ENCODE measurements at regions not wholly inside any gene's neighbourhood (a gene's known extent, or its start where the extent isn't known, plus 50 kb on each side); places are given as distances from the start of the nearest gene placed in this dataset.
"Not testable (repeated sequence)": the region's sequence is repeated elsewhere in the genome, so short reads cannot be mapped to it uniquely, and the experiment has no call there.

DNA sequence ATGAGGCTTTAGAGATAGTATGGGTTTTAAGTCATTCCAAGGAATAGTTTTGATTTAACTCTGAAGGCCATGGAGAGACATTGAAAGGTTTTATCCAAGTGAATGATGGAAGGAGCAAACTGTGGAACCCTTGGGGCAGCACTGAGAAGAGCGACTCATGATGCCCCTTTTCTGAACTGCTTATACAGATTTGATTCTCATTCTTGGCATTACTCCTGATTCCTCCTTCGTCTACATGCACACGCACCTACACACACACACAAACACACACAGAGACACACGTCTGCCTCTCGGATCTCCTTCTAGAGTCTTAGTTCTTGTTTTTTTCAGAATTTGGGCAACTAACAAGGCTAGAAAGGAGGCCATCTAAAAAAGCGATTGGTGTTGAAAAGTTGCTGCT, 94.1 kb upstream of the TPTE start:
- H3K56ac ChIP-seq (replicated peaks; ENCODE audit: insufficient read length, low read depth, low read length); H2BK120ac ChIP-seq (replicated peaks; ENCODE audit: low read depth, low read length); H2BK15ac ChIP-seq (ENCODE audit: low read length); H3K4me1 ChIP-seq (replicated peaks in 1 of 4; ENCODE audit: control insufficient read depth in 3 of 4, insufficient read depth in 4 of 4, low read length in 3 of 4); H3K27ac ChIP-seq (ENCODE audit: low read depth, low read length); H2BK12ac ChIP-seq (ENCODE audit: low read depth, low read length); DNase-seq (ENCODE audit: low read depth in 1 of 2, low spot score in 2 of 2); H3K36me3 ChIP-seq (ENCODE audit: control insufficient read depth in 2 of 4, insufficient read depth in 4 of 4, low read length in 3 of 4); H3K23me2 ChIP-seq (ENCODE audit: low read depth, low read length); H3K27me3 ChIP-seq (replicated peaks in 1 of 4; ENCODE audit: control insufficient read depth in 3 of 4, extremely low read depth in 1 of 4, insufficient read depth in 3 of 4, low read length in 3 of 4); H3K4ac ChIP-seq (replicated peaks; ENCODE audit: insufficient read length, low read depth, low read length); H2BK20ac ChIP-seq (ENCODE audit: low read length); H3K79me1 ChIP-seq (ENCODE audit: low read depth, low read length); H4K5ac ChIP-seq (ENCODE audit: insufficient read length, low read depth, low read length); H3K4me3 ChIP-seq (ENCODE audit: extremely low read depth in 1 of 4, insufficient read depth in 2 of 4, low read depth in 3 of 4, low read length in 4 of 4); H3K18ac ChIP-seq (ENCODE audit: extremely low read depth, low read length); H3K23ac ChIP-seq (ENCODE audit: insufficient read length); H2AK5ac ChIP-seq (ENCODE audit: low read depth, low read length); H2AFZ ChIP-seq (ENCODE audit: low read length); H3K79me2 ChIP-seq (ENCODE audit: control insufficient read depth in 1 of 2, insufficient read depth in 2 of 2, low read length in 2 of 2); H3K4me2 ChIP-seq (ENCODE audit: insufficient read depth in 1 of 2, low read depth in 2 of 2, low read length in 2 of 2); H3K9ac ChIP-seq (replicated peaks in 1 of 4; ENCODE audit: extremely low read depth in 1 of 4, low read depth in 3 of 4, low read length in 3 of 4); H4K20me1 ChIP-seq (replicated peaks in 1 of 2; ENCODE audit: control insufficient read depth in 1 of 2, insufficient read depth in 2 of 2, low read length in 2 of 2); FAIRE-seq; H4K8ac ChIP-seq (ENCODE audit: extremely low read depth, insufficient read depth, low read length); H2BK5ac ChIP-seq (ENCODE audit: low read depth, low read length); CTCF ChIA-PET (ENCODE audit: partially characterized antibody); H4K91ac ChIP-seq (replicated peaks; ENCODE audit: insufficient read length, low read length); H3K14ac ChIP-seq (ENCODE audit: insufficient read length); POLR2A ChIA-PET (ENCODE audit: partially characterized antibody): not testable (repeated sequence)
- H3K9me3 ChIP-seq (ENCODE audit: insufficient read depth in 2 of 2, low read depth in 1 of 2, low read length in 1 of 2) = peaks cover 81 to 84% of the 10 kb centered on the region in 2 experiments
- 71% methylated on average over 6 of the region's 6 CpGs; no CpG with 5 or more reads in 1 of the 2 experiments for WGBS, 2 experiments (ENCODE audit: extremely low coverage in 1 of 2, insufficient coverage in 1 of 2, insufficient read length in 1 of 2, insufficient replicate concordance in 2 of 2, low coverage in 1 of 2, low lambda C conversion rate in 2 of 2, missing lambda C conversion rate in 1 of 2)

All from H1 (cell line).